ENCODE measurements at regions not wholly inside any gene's neighbourhood (a gene's known extent, or its start where the extent isn't known, plus 50 kb on each side); places are given as distances from the start of the nearest gene placed in this dataset.

DNA sequence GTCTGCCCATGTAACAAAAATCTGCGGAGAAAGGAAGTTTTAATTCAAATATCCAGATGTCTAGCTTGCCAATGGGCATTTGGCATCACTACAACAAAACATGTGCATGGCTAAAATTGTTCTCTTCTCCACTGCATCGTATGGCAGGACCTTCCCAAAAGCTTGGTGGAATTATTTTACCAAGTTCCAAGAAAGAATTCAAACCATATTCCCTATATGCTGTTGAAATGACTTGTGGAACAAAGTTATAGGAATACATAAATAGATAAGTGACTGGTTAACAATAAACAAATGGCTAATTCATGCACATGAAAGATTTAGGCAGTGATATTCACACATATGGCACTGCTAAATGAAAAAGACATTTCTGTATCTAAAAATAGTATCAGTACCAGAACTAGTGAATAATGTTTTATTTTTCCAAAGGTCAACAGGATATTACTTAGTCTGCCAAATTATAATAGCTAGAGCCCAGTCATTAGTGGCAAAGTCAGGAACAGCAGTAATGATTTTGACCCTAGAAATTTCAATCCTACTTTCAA is 425.4 kb upstream of the VRK2 start:
- TF ChIP-seq, protein P1, sequence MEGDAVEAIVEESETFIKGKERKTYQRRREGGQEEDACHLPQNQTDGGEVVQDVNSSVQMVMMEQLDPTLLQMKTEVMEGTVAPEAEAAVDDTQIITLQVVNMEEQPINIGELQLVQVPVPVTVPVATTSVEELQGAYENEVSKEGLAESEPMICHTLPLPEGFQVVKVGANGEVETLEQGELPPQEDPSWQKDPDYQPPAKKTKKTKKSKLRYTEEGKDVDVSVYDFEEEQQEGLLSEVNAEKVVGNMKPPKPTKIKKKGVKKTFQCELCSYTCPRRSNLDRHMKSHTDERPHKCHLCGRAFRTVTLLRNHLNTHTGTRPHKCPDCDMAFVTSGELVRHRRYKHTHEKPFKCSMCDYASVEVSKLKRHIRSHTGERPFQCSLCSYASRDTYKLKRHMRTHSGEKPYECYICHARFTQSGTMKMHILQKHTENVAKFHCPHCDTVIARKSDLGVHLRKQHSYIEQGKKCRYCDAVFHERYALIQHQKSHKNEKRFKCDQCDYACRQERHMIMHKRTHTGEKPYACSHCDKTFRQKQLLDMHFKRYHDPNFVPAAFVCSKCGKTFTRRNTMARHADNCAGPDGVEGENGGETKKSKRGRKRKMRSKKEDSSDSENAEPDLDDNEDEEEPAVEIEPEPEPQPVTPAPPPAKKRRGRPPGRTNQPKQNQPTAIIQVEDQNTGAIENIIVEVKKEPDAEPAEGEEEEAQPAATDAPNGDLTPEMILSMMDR (IDR thresholded peaks at IDR 0.05; ENCODE audit: insufficient read depth, low read length, poor library complexity, severe bottlenecking), result no peak
- TF ChIP-seq EZH2phosphoT487 (conservative IDR thresholded peaks at IDR 0.05; ENCODE audit: low read length), result no peak

All from SU-DHL-6 (cell line).